ENCODE measurements at regions not wholly inside any gene's neighbourhood (a gene's known extent, or its start where the extent isn't known, plus 50 kb on each side); places are given as distances from the start of the nearest gene placed in this dataset.
"Not testable (repeated sequence)": the region's sequence is repeated elsewhere in the genome, so short reads cannot be mapped to it uniquely, and the experiment has no call there.

- no peak for DNase-seq
Observed at GRCh38 chr1:79204779-79205479, 198.4 kb upstream of the ADGRL4 start.

- no peak for DNase-seq
Observed at GRCh38 chr1:79198832-79199231, 192.3 kb upstream of the ADGRL4 start.

- DNase-seq: no peak
Observed at GRCh38 chr1:79197421-79197820, 190.9 kb upstream of the ADGRL4 start.

- DNase-seq: no peak
Observed at GRCh38 chr1:79196211-79196610, 189.7 kb upstream of the ADGRL4 start.

- peak; percentile 51 for DNase-seq
Observed at GRCh38 chr1:79193211-79194079, 186.9 kb upstream of the ADGRL4 start.

GRCh38 chr1:79190074-79190473 lies 183.5 kb upstream of the ADGRL4 start:
- no peak for DNase-seq

- DNase-seq: no peak
Observed at GRCh38 chr1:79188337-79188736, 181.8 kb upstream of the ADGRL4 start.

GRCh38 chr1:79186260-79186659 lies 179.7 kb upstream of the ADGRL4 start:
- no peak for DNase-seq

- no peak for DNase-seq
Observed at GRCh38 chr1:79177844-79178243, 171.3 kb upstream of the ADGRL4 start.

GRCh38 chr1:79161077-79161476 lies 154.5 kb upstream of the ADGRL4 start:
- no peak for DNase-seq

GRCh38 chr1:79155991-79156390 lies 149.5 kb upstream of the ADGRL4 start:
- DNase-seq: no peak

GRCh38 chr1:79151006-79151796 lies 144.7 kb upstream of the ADGRL4 start:
- no peak for DNase-seq

GRCh38 chr1:79150576-79150975 lies 144.0 kb upstream of the ADGRL4 start:
- no peak for DNase-seq

GRCh38 chr1:79138227-79138626 lies 131.7 kb upstream of the ADGRL4 start:
- not testable (repeated sequence) for DNase-seq

GRCh38 chr1:79133774-79134364 lies 127.3 kb upstream of the ADGRL4 start:
- DNase-seq: no peak

- no peak for DNase-seq
Observed at GRCh38 chr1:79131626-79132025, 125.1 kb upstream of the ADGRL4 start.

- no peak for DNase-seq
Observed at GRCh38 chr1:79129914-79130313, 123.4 kb upstream of the ADGRL4 start.

GRCh38 chr1:79128722-79129121 lies 122.2 kb upstream of the ADGRL4 start:
- no peak for DNase-seq

GRCh38 chr1:79124756-79125155 lies 118.2 kb upstream of the ADGRL4 start:
- no peak for DNase-seq

GRCh38 chr1:79122521-79122920 lies 116.0 kb upstream of the ADGRL4 start:
- DNase-seq: no peak

- DNase-seq: no peak
Observed at GRCh38 chr1:79117376-79117775, 110.8 kb upstream of the ADGRL4 start.

GRCh38 chr1:79113836-79114235 lies 107.3 kb upstream of the ADGRL4 start:
- DNase-seq: no peak

- DNase-seq: no peak
Observed at GRCh38 chr1:79110749-79111148, 104.2 kb upstream of the ADGRL4 start.

All from NCI-H345 (cell line).